NB4 (cell line): ENCODE measurements at regions not wholly inside any gene's neighbourhood (a gene's known extent, or its start where the extent isn't known, plus 50 kb on each side); places are given as distances from the start of the nearest gene placed in this dataset.

Experiments
- CTCF ChIP-seq: IDR thresholded peaks from one replicate; pipeline ENCODE4 v1.5.1; 2012; ENCODE audit warnings: low read depth, low read length
- POLR2A ChIP-seq: IDR thresholded peaks from 2 replicates; pipeline ENCODE4 v1.6.1; 2011; ENCODE audit warnings: mild to moderate bottlenecking; ENCODE audit not compliant: insufficient read length; ENCODE audit errors: extremely low read depth
- TF ChIP-seq, protein P1 (sequence below): IDR thresholded peaks from 2 replicates; pipeline ENCODE4 v1.6.1; 2011; ENCODE audit warnings: low read depth, low read length

- TF ChIP-seq CTCF (no peak), POLR2A (no peak)
- TF ChIP-seq, protein P1, sequence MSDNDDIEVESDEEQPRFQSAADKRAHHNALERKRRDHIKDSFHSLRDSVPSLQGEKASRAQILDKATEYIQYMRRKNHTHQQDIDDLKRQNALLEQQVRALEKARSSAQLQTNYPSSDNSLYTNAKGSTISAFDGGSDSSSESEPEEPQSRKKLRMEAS = no peak
These were observed 864.9 kb upstream of the ZWINT start for GRCh38 chr10:57225920-57226319.
